ENCODE measurements at regions not wholly inside any gene's neighbourhood (a gene's known extent, or its start where the extent isn't known, plus 50 kb on each side); places are given as distances from the start of the nearest gene placed in this dataset.

GRCh38 chr18:60691061-60691460 lies 318.5 kb upstream of the MC4R start:
- TF ChIP-seq POLR2A (IDR thresholded peaks at IDR 0.05) = no peak
- no peak for TF ChIP-seq CTCF (IDR thresholded peaks at IDR 0.05)
- Histone ChIP-seq H3K4me3 (no peak overlapping the region), H3K9me3 (no peaks in the 10 kb centered on the region), H3K4me1 (no peaks in the 10 kb centered on the region), H3K27me3 (no peaks in the 10 kb centered on the region), H3K27ac (no peak overlapping the region), H3K36me3 (no peaks in the 10 kb centered on the region)
- DNase-seq = no peak

- H3K27me3 ChIP-seq = no peaks in the 10 kb centered on the region
- no peak for DNase-seq
- H3K4me1 ChIP-seq = no peaks in the 10 kb centered on the region
- no peak overlapping the region for H3K4me3 ChIP-seq
- no peaks in the 10 kb centered on the region for H3K9me3 ChIP-seq
- no peak overlapping the region for H3K27ac ChIP-seq
- H3K36me3 ChIP-seq = no peaks in the 10 kb centered on the region
- no peak for TF ChIP-seq POLR2A (IDR thresholded peaks at IDR 0.05)
- no peak for TF ChIP-seq CTCF (IDR thresholded peaks at IDR 0.05)
Observed at GRCh38 chr18:60693426-60693825, 320.9 kb upstream of the MC4R start.

- Histone ChIP-seq H3K36me3 (no peaks in the 10 kb centered on the region), H3K9me3 (no peaks in the 10 kb centered on the region), H3K4me3 (no peak overlapping the region), H3K27ac (no peak overlapping the region), H3K4me1 (no peaks in the 10 kb centered on the region), H3K27me3 (no peaks in the 10 kb centered on the region)
- DNase-seq = no peak
- no peak for TF ChIP-seq POLR2A (IDR thresholded peaks at IDR 0.05)
- no peak for TF ChIP-seq CTCF (IDR thresholded peaks at IDR 0.05)
Observed at GRCh38 chr18:60698901-60699300, 326.3 kb upstream of the MC4R start.

GRCh38 chr18:60722742-60723141 lies 350.2 kb upstream of the MC4R start:
- Histone ChIP-seq H3K4me1 (no peaks in the 10 kb centered on the region), H3K4me3 (no peak overlapping the region), H3K27me3 (no peaks in the 10 kb centered on the region), H3K9me3 (no peaks in the 10 kb centered on the region), H3K36me3 (no peaks in the 10 kb centered on the region), H3K27ac (no peak overlapping the region)
- TF ChIP-seq POLR2A (IDR thresholded peaks at IDR 0.05) (no peak), CTCF (IDR thresholded peaks at IDR 0.05) (no peak)
- no peak for DNase-seq

GRCh38 chr18:60732143-60732542 lies 359.6 kb upstream of the MC4R start:
- Histone ChIP-seq H3K36me3 (no peaks in the 10 kb centered on the region), H3K4me1 (no peaks in the 10 kb centered on the region), H3K27ac (no peak overlapping the region), H3K27me3 (no peaks in the 10 kb centered on the region), H3K4me3 (no peak overlapping the region), H3K9me3 (no peaks in the 10 kb centered on the region)
- no peak for TF ChIP-seq POLR2A (IDR thresholded peaks at IDR 0.05)
- no peak for TF ChIP-seq CTCF (IDR thresholded peaks at IDR 0.05)
- no peak for DNase-seq

GRCh38 chr18:60739212-60739611 lies 366.6 kb upstream of the MC4R start:
- Histone ChIP-seq H3K27me3 (no peaks in the 10 kb centered on the region), H3K4me3 (no peak overlapping the region), H3K27ac (no peak overlapping the region), H3K9me3 (no peaks in the 10 kb centered on the region), H3K4me1 (no peaks in the 10 kb centered on the region), H3K36me3 (no peaks in the 10 kb centered on the region)
- TF ChIP-seq POLR2A (IDR thresholded peaks at IDR 0.05) = no peak
- no peak for TF ChIP-seq CTCF (IDR thresholded peaks at IDR 0.05)
- no peak for DNase-seq

Data from Peyer's patch (tissue), 4 donors.